ENCODE measurements at regions not wholly inside any gene's neighbourhood (a gene's known extent, or its start where the extent isn't known, plus 50 kb on each side); places are given as distances from the start of the nearest gene placed in this dataset.

DNA sequence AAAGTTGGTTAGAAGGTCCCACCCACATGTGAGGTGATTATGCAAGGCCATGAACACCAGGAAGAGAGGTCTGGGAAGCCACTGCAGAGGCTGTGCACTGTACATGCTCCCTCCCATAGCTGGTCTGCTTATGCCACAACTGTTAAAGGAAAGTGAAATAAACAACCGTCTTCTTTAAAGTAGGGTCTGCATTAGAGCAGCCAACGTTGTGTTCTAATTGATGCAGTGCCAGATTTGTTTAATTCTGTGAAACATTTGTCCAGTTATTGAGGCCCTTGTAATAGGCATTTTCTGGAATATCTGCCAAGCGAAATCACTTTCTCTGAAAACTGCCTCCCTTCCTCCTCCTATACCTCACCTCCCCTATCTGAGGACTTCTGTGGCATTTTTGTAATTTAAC lies 224.0 kb upstream of the LNX1 start:
- no peak overlapping the region for H3K27ac ChIP-seq
- 76 to 82% methylated on average over 3 of the region's 3 CpGs for WGBS, 2 donors
- no peak overlapping the region for H3K4me3 ChIP-seq
- no peak for TF ChIP-seq POLR2A (IDR thresholded peaks at IDR 0.05)
- no peak for TF ChIP-seq EP300 (IDR thresholded peaks at IDR 0.05)
- TF ChIP-seq, protein P1, sequence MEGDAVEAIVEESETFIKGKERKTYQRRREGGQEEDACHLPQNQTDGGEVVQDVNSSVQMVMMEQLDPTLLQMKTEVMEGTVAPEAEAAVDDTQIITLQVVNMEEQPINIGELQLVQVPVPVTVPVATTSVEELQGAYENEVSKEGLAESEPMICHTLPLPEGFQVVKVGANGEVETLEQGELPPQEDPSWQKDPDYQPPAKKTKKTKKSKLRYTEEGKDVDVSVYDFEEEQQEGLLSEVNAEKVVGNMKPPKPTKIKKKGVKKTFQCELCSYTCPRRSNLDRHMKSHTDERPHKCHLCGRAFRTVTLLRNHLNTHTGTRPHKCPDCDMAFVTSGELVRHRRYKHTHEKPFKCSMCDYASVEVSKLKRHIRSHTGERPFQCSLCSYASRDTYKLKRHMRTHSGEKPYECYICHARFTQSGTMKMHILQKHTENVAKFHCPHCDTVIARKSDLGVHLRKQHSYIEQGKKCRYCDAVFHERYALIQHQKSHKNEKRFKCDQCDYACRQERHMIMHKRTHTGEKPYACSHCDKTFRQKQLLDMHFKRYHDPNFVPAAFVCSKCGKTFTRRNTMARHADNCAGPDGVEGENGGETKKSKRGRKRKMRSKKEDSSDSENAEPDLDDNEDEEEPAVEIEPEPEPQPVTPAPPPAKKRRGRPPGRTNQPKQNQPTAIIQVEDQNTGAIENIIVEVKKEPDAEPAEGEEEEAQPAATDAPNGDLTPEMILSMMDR (IDR thresholded peaks at IDR 0.05) = no peak
- no peaks in the 10 kb centered on the region for H3K27me3 ChIP-seq
- H3K36me3 ChIP-seq = no peaks in the 10 kb centered on the region
- no peaks in the 10 kb centered on the region for H3K4me1 ChIP-seq
- no peaks in the 10 kb centered on the region for H3K9me3 ChIP-seq
- no peak for DNase-seq (ENCODE audit: low spot score in 2 of 2)

DNA sequence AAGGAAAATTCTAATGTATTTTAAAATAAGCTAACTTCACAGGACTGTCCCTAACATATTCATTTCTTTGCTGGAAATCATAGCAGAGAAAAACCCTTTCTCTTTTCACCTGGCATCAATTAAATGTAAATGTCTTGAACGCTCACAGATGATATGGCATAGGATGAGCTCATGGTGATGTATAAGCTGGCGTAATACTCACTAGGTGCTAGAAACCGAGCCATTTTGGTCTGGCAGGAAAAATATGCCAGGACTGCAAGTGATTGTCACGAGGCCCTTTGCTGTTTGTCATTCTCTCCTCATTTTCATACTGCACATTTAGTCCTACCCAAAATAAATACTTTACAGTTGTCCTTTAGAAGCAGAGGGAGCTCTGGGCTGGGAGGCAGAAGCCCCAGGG lies 222.7 kb upstream of the LNX1 start:
- TF ChIP-seq, protein P1 (IDR thresholded peaks at IDR 0.05) = no peak
- TF ChIP-seq EP300 (IDR thresholded peaks at IDR 0.05) (no peak), POLR2A (IDR thresholded peaks at IDR 0.05) (no peak)
- no peak for DNase-seq (ENCODE audit: low spot score in 2 of 2)
- Histone ChIP-seq H3K4me1 (no peaks in the 10 kb centered on the region), H3K27ac (no peak overlapping the region), H3K9me3 (no peaks in the 10 kb centered on the region), H3K27me3 (no peaks in the 10 kb centered on the region), H3K4me3 (no peak overlapping the region), H3K36me3 (no peaks in the 10 kb centered on the region)
- WGBS, 2 donors = 78 to 81% methylated on average over 4 of the region's 4 CpGs

DNA sequence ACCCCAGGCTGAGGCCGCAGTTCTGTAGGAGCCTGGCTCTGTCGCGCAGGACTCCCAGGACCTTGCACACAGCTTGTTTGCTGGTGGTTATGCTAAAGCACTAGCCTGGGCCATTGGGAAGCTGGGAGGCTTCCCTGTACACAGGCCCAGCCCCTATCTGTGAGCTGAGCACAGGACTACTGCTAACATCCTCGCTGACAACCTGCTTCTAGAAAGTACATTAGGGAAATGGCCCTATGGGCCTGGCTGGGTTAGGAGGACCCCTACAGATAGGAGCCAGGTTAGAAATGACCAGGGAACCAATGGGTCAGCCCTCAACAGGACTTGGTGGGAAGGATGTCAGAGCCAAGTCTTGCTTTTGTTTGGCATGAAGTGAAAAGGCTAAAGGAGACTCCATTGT lies 219.4 kb upstream of the LNX1 start:
- no peaks in the 10 kb centered on the region for H3K36me3 ChIP-seq
- TF ChIP-seq POLR2A (IDR thresholded peaks at IDR 0.05) (no peak), EP300 (IDR thresholded peaks at IDR 0.05) (no peak)
- TF ChIP-seq, protein P1 (IDR thresholded peaks at IDR 0.05) = no peak
- no peaks in the 10 kb centered on the region for H3K4me1 ChIP-seq
- no peak overlapping the region for H3K4me3 ChIP-seq
- H3K27ac ChIP-seq = no peak overlapping the region
- H3K9me3 ChIP-seq = no peaks in the 10 kb centered on the region
- H3K27me3 ChIP-seq = no peaks in the 10 kb centered on the region
- DNase-seq (ENCODE audit: low spot score in 2 of 2) = no peak
- WGBS, 2 donors = 94 to 98% methylated on average over 4 of the region's 4 CpGs

DNA sequence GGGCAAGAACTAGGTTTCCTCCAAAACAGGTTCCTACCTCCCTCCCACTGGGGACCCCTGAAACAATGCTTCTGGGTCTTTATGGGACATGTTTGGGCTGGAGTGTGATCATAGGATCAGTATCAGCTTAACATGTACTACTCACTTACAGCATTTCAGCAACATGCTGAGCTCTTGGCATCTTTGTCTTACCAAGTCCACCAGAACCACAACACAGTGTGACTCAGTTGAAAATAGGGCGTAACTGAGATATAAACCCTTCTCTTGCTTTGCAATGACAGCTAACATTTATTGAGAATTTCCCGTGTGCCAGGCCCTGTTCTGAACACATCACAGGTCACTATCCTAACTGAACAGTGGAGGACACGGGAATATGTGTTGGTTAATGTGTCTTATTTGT lies 218.5 kb upstream of the LNX1 start:
- Histone ChIP-seq H3K36me3 (no peaks in the 10 kb centered on the region), H3K9me3 (no peaks in the 10 kb centered on the region), H3K4me1 (no peaks in the 10 kb centered on the region), H3K27ac (no peak overlapping the region), H3K27me3 (no peaks in the 10 kb centered on the region), H3K4me3 (no peak overlapping the region)
- TF ChIP-seq EP300 (IDR thresholded peaks at IDR 0.05) (no peak), POLR2A (IDR thresholded peaks at IDR 0.05) (no peak)
- TF ChIP-seq, protein P1 (IDR thresholded peaks at IDR 0.05) = no peak
- 90 to 96% methylated on average over 3 of the region's 3 CpGs for WGBS, 2 donors
- DNase-seq (ENCODE audit: low spot score in 2 of 2) = no peak

DNA sequence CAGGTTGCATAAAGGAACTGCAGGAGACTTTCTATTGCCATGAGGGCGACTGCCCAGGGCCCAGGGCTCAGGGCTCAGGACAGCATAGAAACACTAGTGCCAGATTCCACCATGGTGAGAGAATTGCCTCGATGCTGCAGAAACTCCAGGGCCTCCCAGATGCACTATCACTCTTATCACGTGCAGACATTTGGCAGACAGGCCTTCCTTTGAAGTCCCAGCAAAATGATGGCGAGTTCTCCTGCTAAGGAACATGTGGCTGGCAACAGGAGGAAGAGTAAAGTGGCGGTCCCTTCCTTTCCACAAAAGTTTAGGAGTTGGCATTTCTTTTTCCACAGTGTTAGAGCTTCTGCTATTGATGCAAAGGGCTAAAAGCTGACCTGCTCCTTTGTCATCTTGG lies 214.0 kb upstream of the LNX1 start:
- Histone ChIP-seq H3K9me3 (no peaks in the 10 kb centered on the region), H3K4me3 (no peak overlapping the region), H3K27ac (no peak overlapping the region), H3K27me3 (no peaks in the 10 kb centered on the region), H3K36me3 (no peaks in the 10 kb centered on the region), H3K4me1 (no peaks in the 10 kb centered on the region)
- 64 to 69% methylated on average over 5 of the region's 5 CpGs for WGBS, 2 donors
- DNase-seq (ENCODE audit: low spot score in 2 of 2) = no peak
- no peak for TF ChIP-seq POLR2A (IDR thresholded peaks at IDR 0.05)
- TF ChIP-seq, protein P1 (IDR thresholded peaks at IDR 0.05) = no peak
- TF ChIP-seq EP300 (IDR thresholded peaks at IDR 0.05) = no peak

All from tibial nerve (tissue), 4 donors.